Transverse colon (tissue), 3 donors: ENCODE measurements at regions not wholly inside any gene's neighbourhood (a gene's known extent, or its start where the extent isn't known, plus 50 kb on each side); places are given as distances from the start of the nearest gene placed in this dataset.

ENCODE experiments used
- EP300 ChIP-seq: sonication (generic); formaldehyde crosslinking; IDR thresholded peaks from one replicate; pipeline ENCODE4 v1.6.1; 2017; ENCODE audit warnings: antibody characterized with exemption, low read depth
- POLR2A ChIP-seq: fragments of 450-650 bp; IDR thresholded peaks from one replicate; pipeline ENCODE4 v1.6.1; 2016; ENCODE audit warnings: antibody characterized with exemption, mild to moderate bottlenecking, moderate library complexity
- TF ChIP-seq, protein P1 (sequence below), 5 experiments: fragments of 200-600 bp in 3 of 5; fragments of 450-650 bp in 2 of 5; sonication (generic) in 3 of 5; IDR thresholded peaks; 1 replicate in 2 of 5; 2 replicates in 3 of 5; pipeline ENCODE4 v1.5.1; 2016 to 2017; ENCODE audit warnings: antibody characterized with exemption in 5 of 5, inconsistent platforms in 3 of 5, mild to moderate bottlenecking in 2 of 5, moderate library complexity in 1 of 5

GRCh38 chr4:104907991-104908390, 238.7 kb upstream of the TET2 start:
- TF ChIP-seq, protein P1, sequence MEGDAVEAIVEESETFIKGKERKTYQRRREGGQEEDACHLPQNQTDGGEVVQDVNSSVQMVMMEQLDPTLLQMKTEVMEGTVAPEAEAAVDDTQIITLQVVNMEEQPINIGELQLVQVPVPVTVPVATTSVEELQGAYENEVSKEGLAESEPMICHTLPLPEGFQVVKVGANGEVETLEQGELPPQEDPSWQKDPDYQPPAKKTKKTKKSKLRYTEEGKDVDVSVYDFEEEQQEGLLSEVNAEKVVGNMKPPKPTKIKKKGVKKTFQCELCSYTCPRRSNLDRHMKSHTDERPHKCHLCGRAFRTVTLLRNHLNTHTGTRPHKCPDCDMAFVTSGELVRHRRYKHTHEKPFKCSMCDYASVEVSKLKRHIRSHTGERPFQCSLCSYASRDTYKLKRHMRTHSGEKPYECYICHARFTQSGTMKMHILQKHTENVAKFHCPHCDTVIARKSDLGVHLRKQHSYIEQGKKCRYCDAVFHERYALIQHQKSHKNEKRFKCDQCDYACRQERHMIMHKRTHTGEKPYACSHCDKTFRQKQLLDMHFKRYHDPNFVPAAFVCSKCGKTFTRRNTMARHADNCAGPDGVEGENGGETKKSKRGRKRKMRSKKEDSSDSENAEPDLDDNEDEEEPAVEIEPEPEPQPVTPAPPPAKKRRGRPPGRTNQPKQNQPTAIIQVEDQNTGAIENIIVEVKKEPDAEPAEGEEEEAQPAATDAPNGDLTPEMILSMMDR (IDR thresholded peaks at IDR 0.05) = no peak
- TF ChIP-seq EP300 = no peak
- no peak for TF ChIP-seq POLR2A
